Transverse colon (tissue), 4 donors: ENCODE measurements at regions not wholly inside any gene's neighbourhood (a gene's known extent, or its start where the extent isn't known, plus 50 kb on each side); places are given as distances from the start of the nearest gene placed in this dataset.

Source experiments
- DNase-seq: peaks from one replicate; pipeline ENCODE4 v3.0.0-alpha.2; 2019
- H3K27ac ChIP-seq, 4 donors: fragments of 200-600 bp; sonication (generic); 2 replicates each; pipeline ENCODE4 v1.5.1; 2016 to 2018; ENCODE audit warnings: inconsistent platforms in 4 of 4
- H3K27me3 ChIP-seq: fragments of 200-600 bp; sonication (generic); 2 replicates; pipeline ENCODE4 v1.5.1; 2017; ENCODE audit warnings: inconsistent platforms
- H3K36me3 ChIP-seq, 4 donors: fragments of 200-600 bp; sonication (generic); 2 replicates each; pipeline ENCODE4 v1.5.1; 2017 to 2019; ENCODE audit warnings: inconsistent platforms in 4 of 4
- H3K4me1 ChIP-seq, 4 donors: fragments of 200-600 bp; sonication (generic); 2 replicates each; pipeline ENCODE4 v1.5.1; 2017 to 2020; ENCODE audit warnings: inconsistent platforms in 4 of 4
- H3K4me3 ChIP-seq, 4 donors: fragments of 200-600 bp; sonication (generic); 1 replicate in 1 of 4; 2 replicates in 3 of 4; pipeline versions ENCODE4 v1.5.1 to v1.6.1; 2017 to 2019; ENCODE audit warnings: inconsistent platforms in 4 of 4
- H3K9me3 ChIP-seq, 2 donors: fragments of 200-600 bp; sonication (generic); 2 replicates each; pipeline ENCODE4 v1.5.1; 2017 to 2019; ENCODE audit warnings: inconsistent platforms in 2 of 2
- EP300 ChIP-seq: sonication (generic); formaldehyde crosslinking; IDR thresholded peaks from one replicate; pipeline ENCODE4 v1.6.1; 2017; ENCODE audit warnings: antibody characterized with exemption, low read depth
- POLR2A ChIP-seq: fragments of 450-650 bp; IDR thresholded peaks from one replicate; pipeline ENCODE4 v1.6.1; 2016; ENCODE audit warnings: antibody characterized with exemption, mild to moderate bottlenecking, moderate library complexity
- POLR2AphosphoS5 ChIP-seq, 3 donors: sonication (generic); formaldehyde crosslinking; IDR thresholded peaks; one replicate each; pipeline ENCODE4 v1.6.1; 2016; ENCODE audit warnings: antibody characterized with exemption in 3 of 3
- WGBS, 2 donors: methylation state at CpG; one replicate each; pipeline ENCODE4 v1.1.5; 2018; ENCODE audit warnings: low coverage in 1 of 2; 5-methylcytosine and 5-hydroxymethylcytosine counted together
- in situ Hi-C, 4 donors: fragments of 200-750 bp; cut with MboI; loops; one replicate each; pipeline versions ENCODE4 v1.15.0 to v1.15.1; 2017; ENCODE audit warnings: low sequenced_read_pairs in 3 of 4, low pct_ligation_motif_present in 1 of 4, low pct_unique_long_range_greater_than_20kb in 1 of 4
- intact Hi-C: fragments of 100-400 bp; cut with DNase I; formaldehyde crosslinking; loops from one replicate; pipeline ENCODE4 v1.15.1; 2023; ENCODE audit warnings: low total_unique reads
- TF ChIP-seq, protein P1 (sequence below), 5 experiments: fragments of 200-600 bp in 3 of 5; fragments of 450-650 bp in 2 of 5; sonication (generic) in 3 of 5; IDR thresholded peaks; 1 replicate in 2 of 5; 2 replicates in 3 of 5; pipeline ENCODE4 v1.5.1; 2016 to 2017; ENCODE audit warnings: antibody characterized with exemption in 5 of 5, inconsistent platforms in 3 of 5, mild to moderate bottlenecking in 2 of 5, moderate library complexity in 1 of 5

DNA sequence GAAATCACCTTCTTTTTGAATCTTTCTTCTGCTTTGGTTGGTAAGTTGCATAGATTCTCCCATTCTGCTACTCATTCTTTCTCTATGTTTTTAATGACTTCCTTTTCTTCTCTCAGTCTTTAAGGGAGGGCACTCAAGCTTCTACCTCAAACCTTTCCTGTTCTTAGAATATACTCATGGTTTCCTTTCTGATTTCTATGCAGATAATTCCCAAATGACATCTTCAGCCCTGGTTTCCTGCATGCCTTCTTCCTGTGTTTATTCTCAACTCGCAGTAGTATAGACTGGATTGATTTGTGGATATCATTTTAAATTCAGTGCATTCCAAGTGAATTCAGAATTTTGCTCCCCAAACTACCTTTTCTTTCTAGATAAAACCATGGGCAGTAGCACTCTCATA lies 803.6 kb downstream of the METTL15 start:
- Histone ChIP-seq H3K27me3 (no peaks in the 10 kb centered on the region), H3K4me3 (no peak overlapping the region), H3K36me3 (no peaks in the 10 kb centered on the region), H3K4me1 (no peaks in the 10 kb centered on the region), H3K9me3 (no peaks in the 10 kb centered on the region), H3K27ac (no peak overlapping the region)
- 33 to 43% methylated on average over 1 of the region's 1 CpG for WGBS, 2 donors
- no peak for DNase-seq
- TF ChIP-seq, protein P1, sequence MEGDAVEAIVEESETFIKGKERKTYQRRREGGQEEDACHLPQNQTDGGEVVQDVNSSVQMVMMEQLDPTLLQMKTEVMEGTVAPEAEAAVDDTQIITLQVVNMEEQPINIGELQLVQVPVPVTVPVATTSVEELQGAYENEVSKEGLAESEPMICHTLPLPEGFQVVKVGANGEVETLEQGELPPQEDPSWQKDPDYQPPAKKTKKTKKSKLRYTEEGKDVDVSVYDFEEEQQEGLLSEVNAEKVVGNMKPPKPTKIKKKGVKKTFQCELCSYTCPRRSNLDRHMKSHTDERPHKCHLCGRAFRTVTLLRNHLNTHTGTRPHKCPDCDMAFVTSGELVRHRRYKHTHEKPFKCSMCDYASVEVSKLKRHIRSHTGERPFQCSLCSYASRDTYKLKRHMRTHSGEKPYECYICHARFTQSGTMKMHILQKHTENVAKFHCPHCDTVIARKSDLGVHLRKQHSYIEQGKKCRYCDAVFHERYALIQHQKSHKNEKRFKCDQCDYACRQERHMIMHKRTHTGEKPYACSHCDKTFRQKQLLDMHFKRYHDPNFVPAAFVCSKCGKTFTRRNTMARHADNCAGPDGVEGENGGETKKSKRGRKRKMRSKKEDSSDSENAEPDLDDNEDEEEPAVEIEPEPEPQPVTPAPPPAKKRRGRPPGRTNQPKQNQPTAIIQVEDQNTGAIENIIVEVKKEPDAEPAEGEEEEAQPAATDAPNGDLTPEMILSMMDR (IDR thresholded peaks at IDR 0.05) = no peak
- TF ChIP-seq EP300 (no peak), POLR2A (no peak), POLR2AphosphoS5 (IDR thresholded peaks at IDR 0.05) (no peak)
- intact Hi-C loops = no loop called here
- in situ Hi-C loops = loop anchor here in 1 of 4 donors (25.0 kb wide), 1 partner anchor 100 kb away; no protein-coding TSS in a partner anchor

DNA sequence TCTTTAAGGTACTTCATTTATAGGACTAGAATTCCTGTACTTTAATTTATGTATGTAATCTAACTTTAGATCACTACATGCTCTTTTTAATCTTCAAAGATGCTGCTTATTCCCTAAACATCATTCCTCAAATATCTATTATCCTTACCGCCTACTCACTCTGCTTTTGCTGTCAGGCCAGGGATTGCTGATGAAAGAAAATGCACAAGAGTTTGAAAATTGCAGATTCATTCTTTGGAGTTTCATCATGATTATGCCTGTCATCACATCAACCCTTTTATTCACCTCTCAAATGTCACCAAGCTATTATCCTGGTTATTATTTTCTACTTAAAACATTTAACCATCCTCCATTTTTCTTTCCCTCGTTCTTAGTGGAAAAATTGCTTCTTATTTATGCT lies 802.7 kb downstream of the METTL15 start:
- in situ Hi-C loops = loop anchor here in 1 of 4 donors (25.0 kb wide), 1 partner anchor 99 kb away; no protein-coding TSS in a partner anchor
- Histone ChIP-seq H3K27me3 (no peaks in the 10 kb centered on the region), H3K36me3 (no peaks in the 10 kb centered on the region), H3K4me3 (no peak overlapping the region), H3K9me3 (no peaks in the 10 kb centered on the region), H3K4me1 (no peaks in the 10 kb centered on the region), H3K27ac (no peak overlapping the region)
- TF ChIP-seq EP300 (no peak), POLR2AphosphoS5 (IDR thresholded peaks at IDR 0.05) (no peak), POLR2A (no peak)
- TF ChIP-seq, protein P1 (IDR thresholded peaks at IDR 0.05) = no peak
- 70 to 71% methylated on average over 2 of the region's 2 CpGs for WGBS, 2 donors
- DNase-seq = no peak
- intact Hi-C loops = no loop called here

DNA sequence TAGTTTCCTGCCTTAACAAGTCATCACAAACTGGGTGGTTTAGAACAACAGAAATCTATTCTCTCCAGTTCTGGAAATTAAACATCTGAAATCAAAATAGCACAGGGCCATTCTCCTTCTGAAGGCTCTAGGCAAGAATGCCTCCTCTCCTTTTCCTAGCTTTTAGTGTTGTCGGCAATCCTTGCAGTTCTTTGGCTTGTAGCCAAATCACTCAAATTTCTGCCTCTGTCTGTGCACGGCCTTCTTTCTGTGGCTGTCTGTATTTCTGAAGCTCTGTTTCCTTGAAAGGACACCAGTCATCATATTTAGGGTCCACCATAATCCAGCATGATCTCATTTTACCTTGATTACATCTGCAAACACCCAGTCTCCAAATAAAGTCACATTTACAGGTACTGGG lies 795.5 kb downstream of the METTL15 start:
- Histone ChIP-seq H3K9me3 (no peaks in the 10 kb centered on the region), H3K27me3 (no peaks in the 10 kb centered on the region), H3K27ac (no peak overlapping the region), H3K4me3 (no peak overlapping the region), H3K36me3 (no peaks in the 10 kb centered on the region), H3K4me1 (no peaks in the 10 kb centered on the region)
- DNase-seq = no peak
- WGBS, 2 donors = 14 to 31% methylated on average over 2 of the region's 2 CpGs
- TF ChIP-seq, protein P1 (IDR thresholded peaks at IDR 0.05) = no peak
- no peak for TF ChIP-seq POLR2AphosphoS5 (IDR thresholded peaks at IDR 0.05)
- no peak for TF ChIP-seq POLR2A
- TF ChIP-seq EP300 = no peak
- in situ Hi-C loops (loop anchor here in 1 of 4 donors (25.0 kb wide), 1 partner anchor 91 kb away; no protein-coding TSS in a partner anchor), intact Hi-C loops (no loop called here)

DNA sequence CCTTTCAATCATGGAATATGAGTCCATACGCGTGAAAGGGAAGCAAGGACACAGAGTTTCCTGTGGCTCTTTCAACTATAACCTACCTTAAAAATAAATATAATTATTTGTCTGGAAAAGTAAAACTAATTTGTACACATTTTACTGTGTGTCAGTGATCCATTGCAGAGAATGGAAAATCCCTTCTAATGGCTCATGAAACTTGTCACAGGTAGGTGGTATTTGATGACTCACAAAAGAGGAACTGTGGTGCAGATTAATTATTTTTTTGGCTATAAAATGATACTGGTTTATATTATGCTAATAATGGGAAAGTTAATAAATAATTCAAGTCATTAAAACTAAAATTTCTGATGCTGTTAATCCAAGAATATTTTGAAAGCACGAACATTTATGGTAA lies 792.2 kb downstream of the METTL15 start:
- in situ Hi-C loops (loop anchor here in 1 of 4 donors (25.0 kb wide), 1 partner anchor 88 kb away; no protein-coding TSS in a partner anchor), intact Hi-C loops (no loop called here)
- TF ChIP-seq, protein P1 (IDR thresholded peaks at IDR 0.05) = no peak
- TF ChIP-seq POLR2A (no peak), EP300 (no peak), POLR2AphosphoS5 (IDR thresholded peaks at IDR 0.05) (no peak)
- H3K27ac ChIP-seq = no peak overlapping the region
- H3K9me3 ChIP-seq = no peaks in the 10 kb centered on the region
- no peaks in the 10 kb centered on the region for H3K27me3 ChIP-seq
- no peaks in the 10 kb centered on the region for H3K4me1 ChIP-seq
- no peaks in the 10 kb centered on the region for H3K36me3 ChIP-seq
- no peak overlapping the region for H3K4me3 ChIP-seq
- 73 to 86% methylated on average over 3 of the region's 3 CpGs for WGBS, 2 donors
- DNase-seq = no peak
